Uterus (tissue), 3 donors: ENCODE measurements at regions not wholly inside any gene's neighbourhood (a gene's known extent, or its start where the extent isn't known, plus 50 kb on each side); places are given as distances from the start of the nearest gene placed in this dataset.

ENCODE experiments used
- DNase-seq, 2 donors: peaks; one replicate each; pipeline ENCODE4 v3.0.0-alpha.2; 2019 to 2020
- H3K27ac ChIP-seq, 2 donors: fragments of 200-600 bp; sonication (generic); 1 replicate in 1 of 2; 2 replicates in 1 of 2; pipeline ENCODE4 v1.5.1; 2016 to 2018
- H3K27me3 ChIP-seq, 2 donors: fragments of 200-600 bp; sonication (generic); one replicate each; pipeline ENCODE4 v1.5.1; 2018 to 2019; ENCODE audit warnings: control low read depth in 1 of 2
- H3K36me3 ChIP-seq, 2 donors: fragments of 200-600 bp; sonication (generic); one replicate each; pipeline ENCODE4 v1.5.1; 2019; ENCODE audit warnings: control low read depth in 1 of 2
- H3K4me1 ChIP-seq, 2 donors: fragments of 200-600 bp; sonication (generic); one replicate each; pipeline ENCODE4 v1.5.1; 2018 to 2019; ENCODE audit warnings: control low read depth in 1 of 2
- H3K4me3 ChIP-seq, 2 donors: fragments of 200-600 bp; sonication (generic); 1 replicate in 1 of 2; 2 replicates in 1 of 2; pipeline ENCODE4 v1.5.1; 2018 to 2019; ENCODE audit warnings: mild to moderate bottlenecking in 1 of 2
- H3K9me3 ChIP-seq, 2 donors: fragments of 200-600 bp; sonication (generic); one replicate each; pipeline ENCODE4 v1.5.1; 2019; ENCODE audit warnings: control low read depth in 1 of 2
- CTCF ChIP-seq, 4 experiments: fragments of 200-600 bp in 2 of 4; fragments of 450-650 bp in 2 of 4; sonication (generic) in 2 of 4; IDR thresholded peaks; one replicate each; pipeline ENCODE4 v1.5.1; 2016 to 2019; ENCODE audit warnings: antibody characterized with exemption in 4 of 4, mild to moderate bottlenecking in 2 of 4, moderate library complexity in 1 of 4
- POLR2A ChIP-seq, 2 donors: fragments of 450-650 bp; IDR thresholded peaks; one replicate each; pipeline ENCODE4 v1.6.1; 2016; ENCODE audit warnings: antibody characterized with exemption in 2 of 2, mild to moderate bottlenecking in 1 of 2, moderate library complexity in 1 of 2
- intact Hi-C: fragments of 100-400 bp; cut with DNase I; formaldehyde crosslinking; loops from one replicate; pipeline ENCODE4 v1.15.1; 2023; ENCODE audit warnings: low total_unique reads
- donor health status: DM: yes; HTN: yes; CAD: no.

- TF ChIP-seq CTCF (IDR thresholded peaks at IDR 0.05): no peak
- TF ChIP-seq POLR2A (IDR thresholded peaks at IDR 0.05): no peak
These were observed 73.8 kb upstream of the SPINK5 start for GRCh38 chr5:147989994-147990393.

GRCh38 chr5:147989239-147989638 lies 74.5 kb upstream of the SPINK5 start:
- no peak for TF ChIP-seq POLR2A (IDR thresholded peaks at IDR 0.05)
- no peak for TF ChIP-seq CTCF (IDR thresholded peaks at IDR 0.05)
- intact Hi-C loops: no loop called here
- no peak overlapping the region for H3K27ac ChIP-seq

More at GRCh38 chr5:147989994-147990393, 73.8 kb upstream of the SPINK5 start:
- no peaks in the 10 kb centered on the region for H3K36me3 ChIP-seq
- H3K27me3 ChIP-seq: no peaks in the 10 kb centered on the region
- H3K4me3 ChIP-seq: no peak overlapping the region
- no peak overlapping the region for H3K27ac ChIP-seq
- intact Hi-C loops: no loop called here
- no peak for DNase-seq
- no peaks in the 10 kb centered on the region for H3K9me3 ChIP-seq
- H3K4me1 ChIP-seq: no peaks in the 10 kb centered on the region

GRCh38 chr5:147986134-147986757 lies 77.5 kb upstream of the SPINK5 start:
- intact Hi-C loops: no loop called here
- Histone ChIP-seq H3K4me3 (no peak overlapping the region), H3K36me3 (no peaks in the 10 kb centered on the region)

More at GRCh38 chr5:147989239-147989638, 74.5 kb upstream of the SPINK5 start:
- Histone ChIP-seq H3K36me3 (no peaks in the 10 kb centered on the region), H3K27me3 (no peaks in the 10 kb centered on the region), H3K4me3 (no peak overlapping the region), H3K4me1 (no peaks in the 10 kb centered on the region), H3K9me3 (no peaks in the 10 kb centered on the region)
- no peak for DNase-seq

GRCh38 chr5:147985608-147986007 lies 78.2 kb upstream of the SPINK5 start:
- Histone ChIP-seq H3K36me3 (no peaks in the 10 kb centered on the region), H3K4me1 (no peaks in the 10 kb centered on the region), H3K27me3 (no peaks in the 10 kb centered on the region), H3K27ac (no peak overlapping the region), H3K9me3 (no peaks in the 10 kb centered on the region), H3K4me3 (no peak overlapping the region)
- no peak for DNase-seq
- TF ChIP-seq CTCF (IDR thresholded peaks at IDR 0.05): no peak
- TF ChIP-seq POLR2A (IDR thresholded peaks at IDR 0.05): no peak
- intact Hi-C loops: no loop called here

More at GRCh38 chr5:147986134-147986757, 77.5 kb upstream of the SPINK5 start:
- Histone ChIP-seq H3K27ac (no peak overlapping the region), H3K4me1 (no peaks in the 10 kb centered on the region), H3K9me3 (no peaks in the 10 kb centered on the region), H3K27me3 (no peaks in the 10 kb centered on the region)
- no peak for DNase-seq
- TF ChIP-seq CTCF (IDR thresholded peaks at IDR 0.05) (no peak), POLR2A (IDR thresholded peaks at IDR 0.05) (no peak)

- H3K36me3 ChIP-seq: no peaks in the 10 kb centered on the region
- intact Hi-C loops: no loop called here
These were observed 77.4 kb upstream of the C5orf46 start for GRCh38 chr5:147983742-147984141.

More at GRCh38 chr5:147983742-147984141, 77.4 kb upstream of the C5orf46 start:
- H3K27me3 ChIP-seq: no peaks in the 10 kb centered on the region
- no peak for DNase-seq
- TF ChIP-seq POLR2A (IDR thresholded peaks at IDR 0.05) (no peak), CTCF (IDR thresholded peaks at IDR 0.05) (no peak)
- no peaks in the 10 kb centered on the region for H3K4me1 ChIP-seq
- no peak overlapping the region for H3K27ac ChIP-seq
- no peaks in the 10 kb centered on the region for H3K9me3 ChIP-seq
- no peak overlapping the region for H3K4me3 ChIP-seq
